ENCODE measurements at regions not wholly inside any gene's neighbourhood (a gene's known extent, or its start where the extent isn't known, plus 50 kb on each side); places are given as distances from the start of the nearest gene placed in this dataset.

- Histone ChIP-seq H3K9me3 (replicated peaks; ENCODE audit: control insufficient read depth, insufficient read depth, low read depth, low read length) (no peaks in the 10 kb centered on the region), H3K27me3 (ENCODE audit: control insufficient read depth in 2 of 2, insufficient read depth in 2 of 2, low read length in 2 of 2) (no peaks in the 10 kb centered on the region), H3K27ac (ENCODE audit: extremely low read depth, low read depth, low read length) (no peak overlapping the region), H4K20me1 (replicated peaks; ENCODE audit: control insufficient read depth, insufficient read depth, low read length) (no peaks in the 10 kb centered on the region), H3K4me2 (ENCODE audit: insufficient read depth, low read length) (no peak overlapping the region), H3K36me3 (ENCODE audit: control insufficient read depth, insufficient read depth, low read length) (no peaks in the 10 kb centered on the region), H3K4me3 (no peak overlapping the region), H3K4me1 (replicated peaks in 1 of 2; ENCODE audit: control insufficient read depth in 2 of 2, insufficient read depth in 2 of 2, low read length in 2 of 2) (no peaks in the 10 kb centered on the region), H2AFZ (ENCODE audit: low read depth, low read length) (no peak overlapping the region), H3K9me1 (ENCODE audit: control insufficient read depth, insufficient read depth, low read length) (no peaks in the 10 kb centered on the region), H3K79me2 (ENCODE audit: control insufficient read depth, insufficient read depth, low read length) (no peaks in the 10 kb centered on the region), H3K9ac (ENCODE audit: insufficient read depth in 1 of 2, low read depth in 2 of 2, low read length in 2 of 2) (no peak overlapping the region)
- WGBS (ENCODE audit: insufficient coverage, low coverage, missing lambda C conversion rate) = 1% methylated on average over 4 of the region's 4 CpGs
- BruUV-seq (replicated peaks) = no TSS peak
- intact Hi-C loops (cut with micrococcal nuclease) = no loop called here
- ChIA-PET POLR2A (no interaction called here), CTCF (ENCODE audit: low intra/inter-chr PET ratio) (no interaction called here)
- DNase-seq (ENCODE audit: extremely low read depth in 1 of 4, low spot score in 3 of 4) (no peak), ATAC-seq (no peak), FAIRE-seq (no peak)
- in situ Hi-C loops (cut with MboI) = no loop called here
- no peak for TF ChIP-seq ZNF512 (tag; IDR thresholded peaks at IDR 0.05)
- no peak for TF ChIP-seq ZKSCAN1 (IDR thresholded peaks at IDR 0.05; ENCODE audit: low read depth, low read length)
- no peak for TF ChIP-seq NBN (IDR thresholded peaks at IDR 0.05; ENCODE audit: low read depth)
- TF ChIP-seq ATF6 (CRISPR knock-in tag; IDR thresholded peaks at IDR 0.05) = no peak
- TF ChIP-seq SMARCA4 (IDR thresholded peaks at IDR 0.05) = no peak
- TF ChIP-seq SNAPC5 (CRISPR knock-in tag; IDR thresholded peaks at IDR 0.05) = no peak
- no peak for TF ChIP-seq SMARCC2 (IDR thresholded peaks at IDR 0.05; ENCODE audit: low read depth)
- TF ChIP-seq HIVEP1 (CRISPR knock-in tag; IDR thresholded peaks at IDR 0.05) = no peak
- TF ChIP-seq TCF7L2 (IDR thresholded peaks at IDR 0.05; ENCODE audit: low read depth, low read length) = no peak
- no peak for TF ChIP-seq TAF7 (tag; IDR thresholded peaks at IDR 0.05)
- no peak for TF ChIP-seq HOXB6 (CRISPR knock-in tag; IDR thresholded peaks at IDR 0.05; ENCODE audit: borderline replicate concordance)
- no peak for TF ChIP-seq SMAD3 (CRISPR knock-in tag; conservative IDR thresholded peaks at IDR 0.05)
- TF ChIP-seq ZKSCAN3 (CRISPR knock-in tag; IDR thresholded peaks at IDR 0.05) = no peak
- TF ChIP-seq ZNF609 (CRISPR knock-in tag; IDR thresholded peaks at IDR 0.05; ENCODE audit: borderline replicate concordance) = no peak
These were observed 361.5 kb upstream of the HS3ST1 start for GRCh38 chr4:11790230-11790629.

All from K562 (cell line).